Neural cell (in vitro differentiated cells): ENCODE measurements at regions not wholly inside any gene's neighbourhood (a gene's known extent, or its start where the extent isn't known, plus 50 kb on each side); places are given as distances from the start of the nearest gene placed in this dataset.

Experiments
- EP300 ChIP-seq: fragments of 450-650 bp; conservative IDR thresholded peaks from 2 replicates; pipeline ENCODE4 v1.6.1; 2014; ENCODE audit warnings: antibody characterized with exemption, mild to moderate bottlenecking, moderate library complexity; ENCODE audit not compliant: poor library complexity, severe bottlenecking
- POLR2AphosphoS5 ChIP-seq: IDR thresholded peaks from 2 replicates; pipeline ENCODE4 v1.6.1; 2012
- SMC3 ChIP-seq: fragments of 450-650 bp; conservative IDR thresholded peaks from 2 replicates; pipeline ENCODE4 v1.6.1; 2014; ENCODE audit warnings: antibody characterized with exemption, mild to moderate bottlenecking, moderate library complexity; ENCODE audit not compliant: poor library complexity
- TAF1 ChIP-seq: IDR thresholded peaks from 2 replicates; pipeline ENCODE4 v1.6.1; 2012; ENCODE audit warnings: low read depth
- TF ChIP-seq, protein P1 (sequence below): fragments of 450-650 bp; IDR thresholded peaks from 2 replicates; pipeline ENCODE4 v1.5.1; 2014; ENCODE audit warnings: antibody characterized with exemption, mild to moderate bottlenecking, moderate library complexity; ENCODE audit not compliant: poor library complexity, severe bottlenecking

DNA sequence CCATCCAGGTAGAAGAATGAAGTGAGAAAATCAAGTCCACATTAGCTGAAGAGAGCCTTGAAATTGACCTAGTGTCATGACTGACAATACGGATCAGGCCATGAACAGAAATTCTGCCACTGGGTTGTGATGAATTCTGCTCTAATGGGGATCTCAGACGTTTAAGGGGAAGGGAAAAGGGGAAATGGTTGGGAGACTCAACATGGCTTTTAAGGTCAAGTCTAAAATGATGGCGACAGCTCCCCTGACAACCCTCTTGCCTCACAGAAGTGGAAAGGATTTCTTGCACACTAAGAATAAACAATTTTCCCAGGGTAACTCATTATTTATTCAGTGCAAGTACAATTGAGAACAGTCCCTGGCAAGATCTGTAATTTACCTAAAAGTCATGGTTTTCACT, 302.5 kb upstream of the ACVR2A start:
- TF ChIP-seq POLR2AphosphoS5, result no peak
- TF ChIP-seq, protein P1, sequence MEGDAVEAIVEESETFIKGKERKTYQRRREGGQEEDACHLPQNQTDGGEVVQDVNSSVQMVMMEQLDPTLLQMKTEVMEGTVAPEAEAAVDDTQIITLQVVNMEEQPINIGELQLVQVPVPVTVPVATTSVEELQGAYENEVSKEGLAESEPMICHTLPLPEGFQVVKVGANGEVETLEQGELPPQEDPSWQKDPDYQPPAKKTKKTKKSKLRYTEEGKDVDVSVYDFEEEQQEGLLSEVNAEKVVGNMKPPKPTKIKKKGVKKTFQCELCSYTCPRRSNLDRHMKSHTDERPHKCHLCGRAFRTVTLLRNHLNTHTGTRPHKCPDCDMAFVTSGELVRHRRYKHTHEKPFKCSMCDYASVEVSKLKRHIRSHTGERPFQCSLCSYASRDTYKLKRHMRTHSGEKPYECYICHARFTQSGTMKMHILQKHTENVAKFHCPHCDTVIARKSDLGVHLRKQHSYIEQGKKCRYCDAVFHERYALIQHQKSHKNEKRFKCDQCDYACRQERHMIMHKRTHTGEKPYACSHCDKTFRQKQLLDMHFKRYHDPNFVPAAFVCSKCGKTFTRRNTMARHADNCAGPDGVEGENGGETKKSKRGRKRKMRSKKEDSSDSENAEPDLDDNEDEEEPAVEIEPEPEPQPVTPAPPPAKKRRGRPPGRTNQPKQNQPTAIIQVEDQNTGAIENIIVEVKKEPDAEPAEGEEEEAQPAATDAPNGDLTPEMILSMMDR, result no peak
- no peak for TF ChIP-seq SMC3
- TF ChIP-seq TAF1, result no peak
- no peak for TF ChIP-seq EP300
